Endodermal cell (in vitro differentiated cells): ENCODE measurements at regions not wholly inside any gene's neighbourhood (a gene's known extent, or its start where the extent isn't known, plus 50 kb on each side); places are given as distances from the start of the nearest gene placed in this dataset.

Source experiments
- DNase-seq: peaks from one replicate; pipeline ENCODE4 v3.0.0-alpha.2; 2017
- H3K27ac ChIP-seq: 2 replicates; pipeline ENCODE4 v1.5.1; 2013; ENCODE audit warnings: mild to moderate bottlenecking, low read depth, low read length, moderate library complexity
- H3K27me3 ChIP-seq: 2 replicates; pipeline ENCODE4 v1.6.1; 2013; ENCODE audit warnings: mild to moderate bottlenecking, low read length, moderate library complexity; ENCODE audit not compliant: insufficient read depth, control insufficient read depth, poor library complexity, severe bottlenecking
- H3K36me3 ChIP-seq: 2 replicates; pipeline ENCODE4 v1.7.0; 2013; ENCODE audit warnings: mild to moderate bottlenecking, low read length, moderate library complexity; ENCODE audit not compliant: control insufficient read depth, insufficient read depth
- H3K4me1 ChIP-seq: one replicate; pipeline ENCODE4 v1.7.0; 2013; ENCODE audit warnings: low read length; ENCODE audit not compliant: control insufficient read depth, insufficient read depth
- H3K4me3 ChIP-seq: 2 replicates; pipeline ENCODE4 v1.5.1; 2013; ENCODE audit warnings: mild to moderate bottlenecking, low read length, moderate library complexity
- H3K9ac ChIP-seq: 2 replicates; pipeline ENCODE4 v1.6.1; 2013; ENCODE audit warnings: mild to moderate bottlenecking, low read length, moderate library complexity; ENCODE audit not compliant: poor library complexity, severe bottlenecking; ENCODE audit errors: extremely low read depth
- H3K9me3 ChIP-seq: 2 replicates; pipeline ENCODE4 v1.6.1; 2013; ENCODE audit warnings: mild to moderate bottlenecking, low read length, moderate library complexity; ENCODE audit not compliant: control insufficient read depth
- H3K27ac Mint-ChIP-seq: 2 replicates; pipeline ENCODE4 v1.8.0; 2020; ENCODE audit warnings: mixed read lengths
- H3K27me3 Mint-ChIP-seq: 2 replicates; pipeline ENCODE4 v1.8.0; 2021; ENCODE audit warnings: mild to moderate bottlenecking, mixed read lengths; ENCODE audit not compliant: insufficient read depth
- H3K36me3 Mint-ChIP-seq: 2 replicates; pipeline ENCODE4 v1.8.0; 2020; ENCODE audit warnings: low read depth, mixed read lengths
- H3K4me1 Mint-ChIP-seq: 2 replicates; pipeline ENCODE4 v1.8.0; 2020; ENCODE audit warnings: mixed read lengths
- H3K4me3 Mint-ChIP-seq: 2 replicates; pipeline ENCODE4 v1.8.0; 2020; ENCODE audit warnings: mild to moderate bottlenecking, moderate library complexity, mixed read lengths
- H3K9me3 Mint-ChIP-seq: 2 replicates; pipeline ENCODE4 v1.8.0; 2020; ENCODE audit warnings: mild to moderate bottlenecking, mixed read lengths
- CTCF ChIP-seq: fragments of 200-600 bp; sonication (generic); conservative IDR thresholded peaks from 2 replicates; pipeline ENCODE4 v1.5.0; 2021; ENCODE audit warnings: antibody characterized with exemption, mild to moderate bottlenecking
- WGBS, 2 experiments: methylation state at CpG; one replicate each; pipeline versions ENCODE4 v1.1.5 to v1.1.7; 2013; ENCODE audit warnings: missing lambda C conversion rate in 2 of 2, mixed read lengths in 1 of 2; ENCODE audit not compliant: insufficient coverage in 1 of 2, insufficient read length in 1 of 2; 5-methylcytosine and 5-hydroxymethylcytosine counted together

GRCh38 chr3:28680050-28680449 is 331.4 kb upstream of the AZI2 start:
- H3K27ac ChIP-seq: no peak overlapping the region
- 89 to 100% methylated on average over 2 to 3 of the region's 3 CpGs for WGBS, 2 experiments
- no peaks in the 10 kb centered on the region for H3K36me3 ChIP-seq
- no peaks in the 10 kb centered on the region for H3K27me3 ChIP-seq
- no peak for TF ChIP-seq CTCF
- H3K4me1 Mint-ChIP-seq: peaks cover 8% of the 10 kb centered on the region
- no peak for DNase-seq
- H3K4me3 Mint-ChIP-seq: no peak overlapping the region
- no peaks in the 10 kb centered on the region for H3K9me3 ChIP-seq
- no peak overlapping the region for H3K4me3 ChIP-seq
- no peaks in the 10 kb centered on the region for H3K9me3 Mint-ChIP-seq
- H3K27me3 Mint-ChIP-seq: no peaks in the 10 kb centered on the region
- no peak overlapping the region for H3K9ac ChIP-seq
- H3K36me3 Mint-ChIP-seq: no peaks in the 10 kb centered on the region
- H3K4me1 ChIP-seq: no peaks in the 10 kb centered on the region
- no peak overlapping the region for H3K27ac Mint-ChIP-seq

- Mint-ChIP-seq H3K27me3 (no peaks in the 10 kb centered on the region), H3K4me3 (no peak overlapping the region), H3K9me3 (no peaks in the 10 kb centered on the region), H3K36me3 (no peaks in the 10 kb centered on the region), H3K27ac (no peak overlapping the region), H3K4me1 (peaks cover 8% of the 10 kb centered on the region)
- no peaks in the 10 kb centered on the region for H3K4me1 ChIP-seq
- 100% methylated on average over 1 of the region's 1 CpG; no CpG with 5 or more reads in 1 of the 2 experiments for WGBS, 2 experiments
- H3K27me3 ChIP-seq: no peaks in the 10 kb centered on the region
- H3K36me3 ChIP-seq: no peaks in the 10 kb centered on the region
- TF ChIP-seq CTCF: no peak
- no peak for DNase-seq
- H3K27ac ChIP-seq: no peak overlapping the region
- no peaks in the 10 kb centered on the region for H3K9me3 ChIP-seq
- H3K9ac ChIP-seq: no peak overlapping the region
- no peak overlapping the region for H3K4me3 ChIP-seq
Observed at GRCh38 chr3:28682121-28682520, 333.5 kb upstream of the AZI2 start.

- no peak for DNase-seq
- Histone ChIP-seq H3K9ac (no peak overlapping the region), H3K4me3 (no peak overlapping the region), H3K9me3 (no peaks in the 10 kb centered on the region), H3K36me3 (no peaks in the 10 kb centered on the region), H3K4me1 (no peaks in the 10 kb centered on the region), H3K27me3 (no peaks in the 10 kb centered on the region), H3K27ac (no peak overlapping the region)
- WGBS, 2 experiments: 100% methylated on average over 1 of the region's 2 CpGs; no CpG with 5 or more reads in 1 of the 2 experiments
- Mint-ChIP-seq H3K27ac (no peak overlapping the region), H3K27me3 (no peaks in the 10 kb centered on the region), H3K4me1 (no peaks in the 10 kb centered on the region), H3K4me3 (no peak overlapping the region), H3K36me3 (no peaks in the 10 kb centered on the region), H3K9me3 (no peaks in the 10 kb centered on the region)
- no peak for TF ChIP-seq CTCF
Observed at GRCh38 chr3:28690176-28690575, 341.6 kb upstream of the AZI2 start.
